DMS114 treated with DMSO at 0.1 percent for 48 hours (cell line): ENCODE measurements at regions not wholly inside any gene's neighbourhood (a gene's known extent, or its start where the extent isn't known, plus 50 kb on each side); places are given as distances from the start of the nearest gene placed in this dataset.

Experiments used
- DNase-seq: peaks from one replicate; lab custom pipeline; 2025; ENCODE audit not compliant: unreplicated experiment; lab: John Stamatoyannopoulos, UW

- no peak for DNase-seq
These were observed 1245.7 kb upstream of the LRRTM1 start for GRCh38 chr2:81550277-81550676.

- DNase-seq: no peak
These were observed 1245.1 kb upstream of the LRRTM1 start for GRCh38 chr2:81549646-81550045.

- no peak for DNase-seq
These were observed 1241.1 kb upstream of the LRRTM1 start for GRCh38 chr2:81545626-81546025.

- DNase-seq: no peak
These were observed 1237.6 kb upstream of the LRRTM1 start for GRCh38 chr2:81542119-81542518.

- DNase-seq: no peak
These were observed 1225.4 kb upstream of the LRRTM1 start for GRCh38 chr2:81529944-81530343.

- DNase-seq: no peak
These were observed 1224.4 kb upstream of the LRRTM1 start for GRCh38 chr2:81528852-81529480.

- no peak for DNase-seq
These were observed 1218.8 kb upstream of the LRRTM1 start for GRCh38 chr2:81523344-81523743.

GRCh38 chr2:81513328-81513727 is 1208.8 kb upstream of the LRRTM1 start:
- no peak for DNase-seq

- DNase-seq: no peak
These were observed 1201.0 kb upstream of the LRRTM1 start for GRCh38 chr2:81505586-81505985.

- no peak for DNase-seq
These were observed 1191.0 kb upstream of the LRRTM1 start for GRCh38 chr2:81495556-81495955.

- DNase-seq: no peak
These were observed 1178.7 kb upstream of the LRRTM1 start for GRCh38 chr2:81483254-81483653.

- DNase-seq: no peak
These were observed 1177.4 kb upstream of the LRRTM1 start for GRCh38 chr2:81481994-81482368.

GRCh38 chr2:81481242-81481993 is 1176.9 kb upstream of the LRRTM1 start:
- DNase-seq: no peak

- no peak for DNase-seq
These were observed 1162.5 kb upstream of the LRRTM1 start for GRCh38 chr2:81467096-81467495.

- DNase-seq: no peak
These were observed 1157.9 kb upstream of the LRRTM1 start for GRCh38 chr2:81462420-81462819.

- DNase-seq: no peak
These were observed 1140.6 kb upstream of the LRRTM1 start for GRCh38 chr2:81445176-81445575.

- no peak for DNase-seq
These were observed 1133.0 kb upstream of the LRRTM1 start for GRCh38 chr2:81437456-81438000.

- DNase-seq: no peak
These were observed 1131.7 kb upstream of the LRRTM1 start for GRCh38 chr2:81436256-81436655.

GRCh38 chr2:81412681-81413080 is 1108.1 kb upstream of the LRRTM1 start:
- DNase-seq: no peak

GRCh38 chr2:81403508-81403907 is 1099.0 kb upstream of the LRRTM1 start:
- DNase-seq: no peak

- DNase-seq: no peak
These were observed 1092.0 kb upstream of the LRRTM1 start for GRCh38 chr2:81396417-81397019.

GRCh38 chr2:81395746-81396145 is 1091.2 kb upstream of the LRRTM1 start:
- no peak for DNase-seq
